ENCODE measurements at regions not wholly inside any gene's neighbourhood (a gene's known extent, or its start where the extent isn't known, plus 50 kb on each side); places are given as distances from the start of the nearest gene placed in this dataset.

- TF ChIP-seq CTCF (IDR thresholded peaks at IDR 0.05) (no peak), EZH2 (IDR thresholded peaks at IDR 0.05) (no peak)
Measured at GRCh38 chr2:116988303-116988702, 826.2 kb upstream of the DDX18 start.

All from neural progenitor cell (in vitro differentiated cells).